Ishikawa (cell line): ENCODE measurements at regions not wholly inside any gene's neighbourhood (a gene's known extent, or its start where the extent isn't known, plus 50 kb on each side); places are given as distances from the start of the nearest gene placed in this dataset.

ENCODE experiments used
- CEBPB ChIP-seq: IDR thresholded peaks from 2 replicates; pipeline ENCODE4 v1.6.1; 2012
- CREB1 ChIP-seq: IDR thresholded peaks from 2 replicates; pipeline ENCODE4 v1.6.1; 2012; ENCODE audit warnings: low read depth
- EGR1 ChIP-seq: IDR thresholded peaks from 2 replicates; pipeline ENCODE4 v1.6.1; 2012
- EP300 ChIP-seq: IDR thresholded peaks from 2 replicates; pipeline ENCODE4 v1.6.1; 2012; ENCODE audit warnings: borderline replicate concordance
- FOXM1 ChIP-seq: IDR thresholded peaks from 2 replicates; pipeline ENCODE4 v1.6.1; 2012; ENCODE audit warnings: low read depth, borderline replicate concordance
- NFIC ChIP-seq: IDR thresholded peaks from 2 replicates; pipeline ENCODE4 v1.6.1; 2012
- RAD21 ChIP-seq: IDR thresholded peaks from 2 replicates; pipeline ENCODE4 v1.6.1; 2012; ENCODE audit warnings: low read depth
- TAF1 ChIP-seq: IDR thresholded peaks from 2 replicates; pipeline ENCODE4 v1.6.1; 2012; ENCODE audit warnings: low read depth, mild to moderate bottlenecking
- TCF12 ChIP-seq: IDR thresholded peaks from 2 replicates; pipeline ENCODE4 v1.6.1; 2012; ENCODE audit warnings: low read depth
- TEAD4 ChIP-seq: IDR thresholded peaks from 2 replicates; pipeline ENCODE4 v1.6.1; 2012
- YY1 ChIP-seq: IDR thresholded peaks from 2 replicates; pipeline ENCODE4 v1.6.1; 2012; ENCODE audit warnings: low read depth
- ZBTB7A ChIP-seq: IDR thresholded peaks from 2 replicates; pipeline ENCODE4 v1.6.1; 2012; ENCODE audit warnings: low read depth
- TF ChIP-seq, protein P1 (sequence below): IDR thresholded peaks from 2 replicates; pipeline ENCODE4 v1.6.1; 2012
- TF ChIP-seq, protein P2 (sequence below): IDR thresholded peaks from 2 replicates; pipeline ENCODE4 v1.6.1; 2012
- TF ChIP-seq, protein P3 (sequence below): IDR thresholded peaks from 2 replicates; pipeline ENCODE4 v1.6.1; 2012; ENCODE audit warnings: low read depth, mild to moderate bottlenecking

DNA sequence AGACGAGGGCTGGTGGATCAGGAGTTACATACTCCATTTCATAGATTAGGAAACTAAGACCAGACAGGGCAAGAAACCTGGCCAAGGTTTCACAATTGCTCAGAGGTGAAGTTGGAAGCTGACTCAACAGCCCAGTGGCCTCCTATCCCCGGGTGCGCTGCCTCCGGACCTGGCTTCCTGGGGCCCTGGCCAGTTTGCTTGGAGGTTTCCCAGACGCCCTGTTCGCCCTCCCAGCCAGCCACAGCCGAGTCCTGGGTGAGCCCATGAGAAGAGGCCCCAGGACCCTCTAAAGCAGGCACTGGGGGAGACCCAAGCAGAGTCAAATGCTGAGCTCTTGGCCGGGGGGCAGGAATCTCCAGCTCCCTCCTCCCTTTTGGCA, 180.1 kb downstream of the ZBTB18 start:
- TF ChIP-seq CREB1 (no peak), FOXM1 (no peak), ZBTB7A (no peak), TAF1 (no peak), YY1 (no peak), EP300 (no peak), TCF12 (no peak), RAD21 (no peak), TEAD4 (no peak), CEBPB (no peak), NFIC (no peak), EGR1 (no peak)
- TF ChIP-seq, protein P1, sequence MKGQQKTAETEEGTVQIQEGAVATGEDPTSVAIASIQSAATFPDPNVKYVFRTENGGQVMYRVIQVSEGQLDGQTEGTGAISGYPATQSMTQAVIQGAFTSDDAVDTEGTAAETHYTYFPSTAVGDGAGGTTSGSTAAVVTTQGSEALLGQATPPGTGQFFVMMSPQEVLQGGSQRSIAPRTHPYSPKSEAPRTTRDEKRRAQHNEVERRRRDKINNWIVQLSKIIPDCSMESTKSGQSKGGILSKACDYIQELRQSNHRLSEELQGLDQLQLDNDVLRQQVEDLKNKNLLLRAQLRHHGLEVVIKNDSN, result no peak
- TF ChIP-seq, protein P2, sequence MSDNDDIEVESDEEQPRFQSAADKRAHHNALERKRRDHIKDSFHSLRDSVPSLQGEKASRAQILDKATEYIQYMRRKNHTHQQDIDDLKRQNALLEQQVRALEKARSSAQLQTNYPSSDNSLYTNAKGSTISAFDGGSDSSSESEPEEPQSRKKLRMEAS, result no peak
- TF ChIP-seq, protein P3, sequence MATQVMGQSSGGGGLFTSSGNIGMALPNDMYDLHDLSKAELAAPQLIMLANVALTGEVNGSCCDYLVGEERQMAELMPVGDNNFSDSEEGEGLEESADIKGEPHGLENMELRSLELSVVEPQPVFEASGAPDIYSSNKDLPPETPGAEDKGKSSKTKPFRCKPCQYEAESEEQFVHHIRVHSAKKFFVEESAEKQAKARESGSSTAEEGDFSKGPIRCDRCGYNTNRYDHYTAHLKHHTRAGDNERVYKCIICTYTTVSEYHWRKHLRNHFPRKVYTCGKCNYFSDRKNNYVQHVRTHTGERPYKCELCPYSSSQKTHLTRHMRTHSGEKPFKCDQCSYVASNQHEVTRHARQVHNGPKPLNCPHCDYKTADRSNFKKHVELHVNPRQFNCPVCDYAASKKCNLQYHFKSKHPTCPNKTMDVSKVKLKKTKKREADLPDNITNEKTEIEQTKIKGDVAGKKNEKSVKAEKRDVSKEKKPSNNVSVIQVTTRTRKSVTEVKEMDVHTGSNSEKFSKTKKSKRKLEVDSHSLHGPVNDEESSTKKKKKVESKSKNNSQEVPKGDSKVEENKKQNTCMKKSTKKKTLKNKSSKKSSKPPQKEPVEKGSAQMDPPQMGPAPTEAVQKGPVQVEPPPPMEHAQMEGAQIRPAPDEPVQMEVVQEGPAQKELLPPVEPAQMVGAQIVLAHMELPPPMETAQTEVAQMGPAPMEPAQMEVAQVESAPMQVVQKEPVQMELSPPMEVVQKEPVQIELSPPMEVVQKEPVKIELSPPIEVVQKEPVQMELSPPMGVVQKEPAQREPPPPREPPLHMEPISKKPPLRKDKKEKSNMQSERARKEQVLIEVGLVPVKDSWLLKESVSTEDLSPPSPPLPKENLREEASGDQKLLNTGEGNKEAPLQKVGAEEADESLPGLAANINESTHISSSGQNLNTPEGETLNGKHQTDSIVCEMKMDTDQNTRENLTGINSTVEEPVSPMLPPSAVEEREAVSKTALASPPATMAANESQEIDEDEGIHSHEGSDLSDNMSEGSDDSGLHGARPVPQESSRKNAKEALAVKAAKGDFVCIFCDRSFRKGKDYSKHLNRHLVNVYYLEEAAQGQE, result no peak

DNA sequence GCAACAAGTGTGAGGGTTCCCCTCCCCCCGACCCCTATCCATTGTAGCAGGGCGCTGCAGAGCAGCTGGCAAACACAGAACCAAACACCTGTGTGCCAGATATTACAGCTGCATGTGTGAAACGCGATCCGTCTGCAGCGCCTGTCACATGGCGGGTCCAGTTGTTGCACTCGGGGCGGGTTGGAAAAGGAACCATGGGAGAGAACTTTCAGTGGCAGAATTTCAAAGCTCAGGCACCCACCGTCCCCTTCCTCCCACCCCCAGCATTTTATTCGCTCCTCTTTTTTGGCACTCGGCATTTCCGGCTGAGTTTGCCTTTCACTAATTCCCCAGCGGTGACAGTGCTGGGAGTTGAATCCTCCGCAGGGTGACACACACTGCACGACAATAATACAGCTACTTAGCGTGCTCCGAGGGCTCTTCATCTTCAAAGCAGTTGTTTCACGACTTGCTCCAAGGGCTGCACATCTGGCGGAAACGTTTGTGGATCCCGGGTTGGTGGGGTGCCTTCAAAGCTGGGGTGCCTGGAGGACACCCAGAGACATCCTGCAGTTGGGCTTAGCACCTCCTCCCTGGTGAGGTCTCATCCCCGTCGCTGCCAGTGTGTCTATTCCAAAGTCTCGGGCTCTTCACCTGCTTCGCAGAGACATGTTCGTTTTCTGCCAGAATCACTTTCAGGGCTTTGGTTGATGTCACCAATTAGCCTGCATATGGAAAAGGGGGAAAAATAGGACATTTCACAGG, 180.7 kb downstream of the ZBTB18 start:
- TF ChIP-seq, protein P1, result peak; percentile 71
- no peak for TF ChIP-seq CREB1
- no peak for TF ChIP-seq TEAD4
- no peak for TF ChIP-seq RAD21
- no peak for TF ChIP-seq ZBTB7A
- no peak for TF ChIP-seq EGR1
- TF ChIP-seq, protein P3, result no peak
- TF ChIP-seq, protein P2, result peak; percentile 79

DNA sequence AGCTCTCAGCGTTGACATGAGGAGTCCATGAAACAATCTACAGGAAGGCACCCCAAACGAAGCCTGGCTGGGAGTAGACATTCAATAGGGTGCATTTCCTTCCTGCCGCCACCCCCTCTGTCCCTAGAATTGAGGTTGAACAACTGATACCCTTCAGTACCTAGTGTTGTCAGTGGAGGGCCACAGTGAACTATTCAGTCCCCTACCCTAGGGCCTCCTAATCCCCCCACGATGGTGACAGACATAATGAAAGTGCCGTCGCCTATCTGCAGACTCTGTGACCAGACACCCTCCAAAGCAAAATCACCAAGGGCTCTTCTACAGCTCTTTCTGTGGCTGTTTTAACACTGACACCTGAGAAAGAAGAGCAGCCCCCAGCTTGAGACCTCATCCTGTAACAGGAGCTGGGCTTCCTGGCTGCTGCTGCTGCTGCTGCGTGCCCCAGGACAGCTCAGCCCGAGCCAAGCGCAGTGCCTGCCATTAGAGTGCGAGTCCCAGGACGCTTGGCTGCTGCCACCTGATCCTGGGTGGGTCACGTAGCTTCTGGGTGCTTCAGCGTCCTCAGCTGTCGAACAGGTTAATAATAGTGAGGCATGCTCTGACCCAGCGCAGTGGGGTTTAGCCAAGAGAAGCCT, 183.0 kb downstream of the ZBTB18 start:
- TF ChIP-seq FOXM1, result no peak

DNA sequence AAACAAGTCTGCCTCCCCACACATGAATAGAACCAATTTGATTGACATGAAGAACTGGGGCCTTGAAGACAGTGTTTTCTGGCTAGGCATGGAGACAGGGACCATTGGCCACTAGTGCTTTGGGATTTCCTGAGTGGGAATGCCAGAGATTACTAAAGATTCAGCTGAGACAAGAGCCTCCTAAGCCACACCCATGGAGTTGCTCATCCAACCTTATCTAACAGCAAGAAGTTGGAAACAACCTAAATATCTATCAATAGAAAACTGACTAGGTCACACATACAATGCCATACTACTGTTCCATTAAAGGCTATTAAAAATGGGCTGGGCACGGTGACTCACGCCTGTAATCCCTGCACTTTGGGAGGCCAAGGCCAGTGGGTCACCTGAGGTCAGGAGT, 184.1 kb downstream of the ZBTB18 start:
- no peak for TF ChIP-seq TEAD4
- TF ChIP-seq, protein P2, result no peak
- no peak for TF ChIP-seq TCF12
- TF ChIP-seq CREB1, result no peak
- TF ChIP-seq, protein P1, result no peak
- TF ChIP-seq TAF1, result no peak
- TF ChIP-seq RAD21, result no peak
- TF ChIP-seq EGR1, result no peak
- TF ChIP-seq, protein P3, result no peak
- TF ChIP-seq ZBTB7A, result no peak
- TF ChIP-seq FOXM1, result no peak
- no peak for TF ChIP-seq EP300
- no peak for TF ChIP-seq CEBPB
- no peak for TF ChIP-seq YY1
- no peak for TF ChIP-seq NFIC
